ENCODE measurements at regions not wholly inside any gene's neighbourhood (a gene's known extent, or its start where the extent isn't known, plus 50 kb on each side); places are given as distances from the start of the nearest gene placed in this dataset.
"Not testable (repeated sequence)": the region's sequence is repeated elsewhere in the genome, so short reads cannot be mapped to it uniquely, and the experiment has no call there.

GRCh38 chr6:44036699-44037101, 90.6 kb downstream of the MRPL14 start:
- DNase-seq (ENCODE audit: low spot score): no peak

DNA sequence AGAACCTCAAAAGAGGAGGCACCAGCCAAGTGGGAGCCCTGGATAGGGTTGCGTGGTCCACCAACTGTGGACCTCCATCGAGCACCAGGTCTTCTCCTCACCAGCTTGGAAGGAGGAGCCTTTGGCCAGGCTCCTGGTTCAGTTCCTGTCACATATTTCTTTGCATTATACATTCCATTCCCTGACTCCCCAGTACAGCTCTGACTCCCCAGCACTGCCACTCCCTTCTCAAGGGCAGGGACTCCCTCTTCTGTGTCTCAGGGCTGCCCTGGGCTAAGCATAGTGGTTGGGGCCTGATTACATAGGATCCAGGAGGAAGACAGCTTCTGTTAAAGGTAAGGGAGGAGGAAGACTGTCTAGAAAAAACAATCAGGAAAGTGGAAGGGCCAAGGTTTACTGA, 91.1 kb downstream of the MRPL14 start:
- no peak for DNase-seq (ENCODE audit: low spot score)

GRCh38 chr6:44035621-44036020, 91.6 kb downstream of the MRPL14 start:
- no peak for DNase-seq (ENCODE audit: low spot score)

DNA sequence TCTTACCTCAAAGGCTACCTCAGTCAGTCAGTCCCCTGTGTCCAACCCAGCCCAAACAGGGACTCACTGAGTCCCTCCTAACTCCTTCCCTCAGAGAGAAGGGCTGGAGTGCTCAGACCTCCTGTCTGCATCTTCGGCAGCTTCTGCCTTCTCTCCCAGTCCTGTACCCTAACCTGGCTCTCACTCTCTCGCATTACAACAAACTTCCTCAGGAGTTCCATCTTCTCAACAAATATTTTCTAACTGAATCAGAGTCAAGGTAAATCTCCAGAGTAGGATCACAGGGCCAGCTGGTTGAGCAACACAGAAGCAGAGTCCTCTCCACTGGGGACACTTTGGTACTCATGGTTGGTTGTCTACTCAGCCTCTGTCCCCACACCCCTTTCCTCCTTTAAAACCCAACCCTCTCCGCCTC, 92.3 kb downstream of the MRPL14 start:
- DNase-seq (ENCODE audit: low spot score): no peak

- no peak for DNase-seq (ENCODE audit: low spot score)
These were observed 92.8 kb downstream of the MRPL14 start for GRCh38 chr6:44034391-44034861.

DNA sequence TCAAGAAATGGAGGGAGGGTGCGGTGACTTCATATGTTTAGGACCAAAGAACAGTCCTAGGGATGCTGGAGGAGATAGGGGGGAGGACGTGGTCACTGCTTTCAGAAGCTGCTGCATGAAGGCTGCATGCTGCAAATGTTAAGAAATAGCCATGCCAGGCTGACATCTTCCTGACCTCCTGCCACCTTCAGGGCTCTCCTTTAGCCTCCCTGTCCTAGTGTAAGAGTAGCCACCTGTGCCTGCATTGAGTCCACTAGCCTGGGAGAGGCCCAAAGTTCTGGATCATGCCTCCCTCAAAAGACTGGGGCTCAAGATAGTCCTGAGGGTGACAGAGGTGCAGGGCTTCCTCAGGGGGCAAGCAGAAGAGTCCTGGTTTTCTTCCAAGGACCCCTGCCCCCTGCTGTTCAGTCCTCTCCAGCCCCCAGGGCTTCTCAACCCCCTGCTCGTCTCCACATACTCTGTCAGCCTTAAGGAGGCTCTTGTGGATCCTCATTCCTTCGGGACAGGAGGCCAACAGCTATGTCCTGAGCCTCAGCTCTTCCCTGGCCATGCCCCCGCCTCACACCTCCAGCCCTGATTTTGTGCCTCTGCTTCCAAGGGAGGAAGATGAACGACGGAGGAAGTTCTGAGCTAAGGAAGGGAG, 96.3 kb downstream of the MRPL14 start:
- DNase-seq (ENCODE audit: low spot score): no peak

DNA sequence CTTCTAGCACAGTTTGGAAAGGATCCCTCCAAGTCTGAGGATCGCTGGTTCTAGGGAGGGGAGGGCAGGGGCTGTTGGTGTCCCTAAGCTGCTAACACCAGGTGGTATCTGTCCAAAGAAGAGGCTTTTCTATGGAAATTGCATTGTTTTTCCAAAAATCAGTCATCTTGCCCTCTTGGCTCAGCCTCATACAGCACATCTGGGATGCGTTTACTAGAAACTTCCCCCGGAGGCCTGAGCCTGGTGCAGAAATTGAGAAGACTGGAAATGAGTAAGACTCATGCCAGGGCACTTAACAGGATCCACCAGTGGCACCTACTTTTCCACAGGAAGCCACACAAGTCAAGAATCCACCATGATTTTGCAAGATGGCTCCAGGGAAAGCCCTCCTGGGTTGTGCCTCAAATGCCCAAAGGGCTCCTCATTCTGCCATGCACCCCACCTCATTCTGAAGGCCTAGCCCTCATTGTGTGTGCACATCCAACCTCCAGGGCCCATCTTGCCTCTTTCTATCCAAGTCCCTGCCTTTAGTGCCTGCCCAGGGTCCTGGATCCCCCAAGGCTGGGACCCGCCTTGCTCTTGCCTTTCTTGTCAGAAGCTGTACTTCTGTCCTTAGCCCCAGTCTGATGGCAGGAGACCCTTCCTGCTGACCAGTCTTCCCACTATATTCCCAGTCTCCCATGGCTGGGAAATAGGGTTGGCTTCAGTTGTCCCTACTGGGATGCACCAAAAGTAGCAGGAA, 97.6 kb downstream of the MRPL14 start:
- DNase-seq (ENCODE audit: low spot score): no peak

- DNase-seq (ENCODE audit: low spot score): no peak
These were observed 98.4 kb downstream of the MRPL14 start for GRCh38 chr6:44028789-44029310.

DNA sequence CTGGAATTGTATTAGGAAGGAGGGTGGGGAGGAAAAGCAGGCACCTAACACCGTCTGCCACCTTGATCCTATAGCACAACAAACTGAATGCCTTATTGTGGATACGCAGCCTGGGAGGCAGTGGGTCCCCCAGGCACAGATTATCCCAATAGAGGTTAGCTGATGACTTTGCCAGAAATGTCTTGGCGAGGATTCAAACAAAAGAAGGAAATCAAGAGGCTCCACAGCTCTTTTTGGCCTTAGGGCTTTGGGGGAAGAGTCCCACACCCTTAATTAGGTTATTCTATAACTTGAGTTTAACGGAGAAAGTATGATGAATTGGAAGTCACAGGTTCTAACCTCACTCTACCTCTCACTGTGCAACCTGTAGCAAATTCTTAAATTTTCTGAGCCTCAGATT, 102.0 kb downstream of the MRPL14 start:
- no peak for DNase-seq (ENCODE audit: low spot score)

DNA sequence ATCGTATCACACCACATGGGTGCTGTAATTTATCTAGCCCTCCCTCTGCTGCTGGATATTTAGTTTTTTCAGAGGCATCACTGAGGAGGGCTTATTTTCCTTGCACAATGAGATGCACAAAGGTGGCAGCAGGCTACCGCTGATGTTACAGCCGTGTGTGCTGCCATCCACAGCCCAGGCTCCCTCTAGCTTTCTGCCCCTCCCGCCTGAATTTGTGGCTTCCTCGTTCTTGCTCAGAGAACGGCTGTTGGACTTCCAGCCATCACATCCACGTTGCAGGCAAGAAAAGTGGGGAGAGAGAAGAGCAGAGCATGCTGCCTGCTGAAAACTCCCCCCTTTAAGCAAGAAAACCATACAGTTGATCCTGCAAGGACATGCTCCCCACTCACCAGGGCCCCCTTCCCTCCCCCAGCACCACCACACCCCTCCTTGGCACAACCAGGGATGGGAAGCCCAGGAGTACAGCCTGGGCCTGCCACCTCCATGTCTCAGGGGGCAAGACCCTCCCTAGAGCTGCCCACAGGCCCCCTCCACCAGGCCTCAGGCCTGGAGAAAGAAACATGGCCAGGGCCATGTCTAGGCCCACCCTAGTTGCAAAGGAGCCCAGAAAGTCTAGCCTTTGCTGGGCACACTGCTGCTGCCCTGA, 102.6 kb downstream of the MRPL14 start:
- DNase-seq (ENCODE audit: low spot score): no peak

GRCh38 chr6:44023586-44024454, 103.4 kb downstream of the MRPL14 start:
- no peak for DNase-seq (ENCODE audit: low spot score)

DNA sequence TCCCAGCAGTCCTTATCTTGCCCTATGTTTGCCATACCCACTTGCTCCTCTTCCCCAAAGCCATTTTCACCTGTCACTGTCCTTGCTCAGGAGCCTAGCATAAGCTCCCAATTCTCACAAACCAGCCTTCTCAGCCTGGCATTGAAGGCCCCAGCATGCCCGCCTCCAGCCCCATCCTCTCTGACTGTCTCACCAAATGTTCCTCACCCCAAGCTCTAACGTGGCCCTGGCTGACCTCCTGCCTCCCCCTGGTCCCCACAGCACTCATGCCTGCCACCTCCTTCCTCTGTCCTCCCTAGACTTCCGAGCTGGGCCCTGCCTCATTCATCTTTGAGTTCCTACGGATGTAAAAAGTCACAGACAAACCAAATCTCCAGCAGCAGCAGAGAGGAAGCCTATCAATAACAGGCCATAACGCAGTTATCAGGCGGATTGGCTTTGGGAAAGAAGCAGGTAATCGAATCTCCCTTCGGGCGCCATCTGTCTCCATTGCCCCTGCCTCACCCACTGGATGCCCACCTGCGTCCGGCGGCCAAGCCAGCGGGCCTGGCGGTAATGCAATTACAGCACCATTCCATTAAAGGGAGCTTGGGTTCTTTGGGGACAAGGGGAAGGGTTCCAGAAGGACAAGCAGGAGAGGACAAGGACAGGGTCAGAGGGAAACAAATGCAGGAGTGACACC, 104.4 kb downstream of the MRPL14 start:
- no peak for DNase-seq (ENCODE audit: low spot score)

- DNase-seq (ENCODE audit: low spot score): no peak
These were observed 105.0 kb downstream of the MRPL14 start for GRCh38 chr6:44022296-44022661.

- no peak for DNase-seq (ENCODE audit: low spot score)
These were observed 105.5 kb downstream of the MRPL14 start for GRCh38 chr6:44021589-44022295.

DNA sequence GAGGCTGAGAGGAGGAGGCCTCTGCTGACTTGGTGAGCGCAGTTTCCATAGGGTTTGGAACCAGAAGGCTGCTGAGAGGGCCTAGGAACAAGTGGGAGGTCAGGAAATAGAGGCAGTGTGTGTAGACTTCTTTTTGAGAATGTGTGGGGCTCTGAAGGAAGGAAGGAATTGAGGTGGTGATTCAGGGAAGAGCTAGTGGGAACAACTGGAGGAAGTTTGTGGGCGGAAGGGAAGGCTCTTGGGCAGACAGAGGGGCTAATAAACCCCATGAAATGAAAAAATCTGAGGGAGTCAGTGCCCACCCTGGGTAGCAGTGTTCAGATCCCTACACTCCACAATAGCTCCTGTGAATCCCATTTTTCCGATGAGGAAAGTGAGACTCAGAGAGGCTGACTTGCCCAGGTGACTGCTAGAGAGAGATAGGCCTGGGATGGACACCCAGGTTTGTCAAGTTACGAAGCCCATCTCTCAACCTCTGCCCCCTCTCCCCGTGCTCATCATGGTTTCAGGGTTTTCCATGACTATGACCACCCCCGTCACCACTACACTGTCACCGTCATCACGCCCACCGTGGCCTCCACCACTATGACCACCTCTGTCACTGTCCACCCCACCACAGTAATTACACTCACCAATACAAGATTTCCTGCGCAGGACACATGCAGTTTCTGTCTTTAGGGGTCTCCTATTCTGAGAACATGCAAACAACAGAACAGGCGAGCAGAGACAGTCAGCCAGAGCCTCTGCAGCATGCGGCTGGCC, 106.4 kb downstream of the MRPL14 start:
- no peak for DNase-seq (ENCODE audit: low spot score)

GRCh38 chr6:44020148-44020547, 107.1 kb downstream of the MRPL14 start:
- DNase-seq (ENCODE audit: low spot score): no peak

DNA sequence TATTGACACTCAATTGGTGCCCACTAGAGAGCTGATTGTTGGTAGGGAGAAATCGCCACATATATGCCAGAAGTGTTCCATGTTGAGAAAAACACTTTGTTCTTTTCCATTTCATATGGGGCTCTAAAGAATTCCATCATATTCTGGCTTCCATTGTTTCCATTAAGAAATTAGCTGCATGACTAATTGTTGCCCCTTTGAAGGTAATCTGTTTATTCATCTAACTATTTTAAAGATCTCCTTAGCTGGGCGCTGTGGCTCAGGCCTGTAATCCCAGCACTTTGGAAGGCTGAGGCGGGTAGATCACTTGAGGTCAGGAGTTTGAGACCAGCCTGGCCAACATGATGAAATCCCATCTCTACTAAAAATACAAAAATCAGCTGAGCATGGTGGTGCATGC, 109.9 kb downstream of the MRPL14 start:
- DNase-seq (ENCODE audit: low spot score): not testable (repeated sequence)

DNA sequence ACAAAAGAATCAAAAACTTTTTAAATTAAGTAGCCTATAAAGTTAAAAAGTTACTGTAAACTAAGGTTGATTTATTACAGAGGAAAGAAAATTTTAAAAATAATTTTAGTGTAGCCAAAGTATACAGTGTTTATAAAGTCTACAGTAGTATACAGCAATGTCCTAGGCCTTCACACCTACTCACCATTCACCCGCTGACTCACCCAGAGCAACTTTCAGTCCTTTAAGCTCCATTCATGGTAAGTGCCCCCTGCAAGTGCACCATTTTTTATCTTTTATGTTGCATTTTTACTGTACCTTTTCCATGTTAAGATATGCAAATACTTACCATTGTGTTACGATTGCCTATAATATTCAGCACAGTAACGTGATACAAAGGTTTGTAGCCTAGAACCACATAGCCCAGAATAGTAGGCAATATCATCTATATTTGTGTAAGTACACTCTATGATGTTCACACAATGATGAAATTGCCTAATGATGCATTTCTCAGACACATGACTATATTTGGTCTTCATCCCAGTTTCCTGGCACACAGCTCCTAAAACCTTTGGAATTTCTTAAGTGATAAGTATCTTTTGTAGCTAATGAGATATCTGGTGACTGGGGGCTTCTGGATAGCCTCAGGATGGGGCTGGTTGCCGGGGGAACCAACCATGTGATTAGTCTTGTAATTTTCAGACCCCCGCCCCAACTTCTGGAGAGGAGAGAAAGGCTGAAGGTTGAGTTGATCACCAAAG, 111.0 kb downstream of the MRPL14 start:
- DNase-seq (ENCODE audit: low spot score): no peak

DNA sequence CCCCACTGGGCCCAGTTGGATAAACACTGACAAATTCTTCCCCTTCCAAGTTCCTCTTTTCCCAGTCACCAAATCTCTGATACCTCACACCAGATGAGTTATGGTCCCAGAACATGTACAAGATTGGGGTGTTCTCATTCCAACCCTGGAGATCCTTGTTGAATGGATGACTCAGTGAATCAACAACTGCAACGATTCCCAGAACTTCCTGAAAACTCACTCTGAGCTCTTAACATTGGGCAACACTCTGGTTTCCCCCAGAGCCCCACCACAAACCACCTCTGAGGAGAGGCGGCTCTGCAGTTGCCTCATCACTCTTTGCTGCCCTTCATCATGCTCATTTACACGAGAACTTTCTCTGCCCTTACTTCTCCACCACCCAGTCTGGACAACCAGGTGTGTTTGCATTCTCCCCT, 115.2 kb downstream of the MRPL14 start:
- no peak for DNase-seq (ENCODE audit: low spot score)

All from hematopoietic multipotent progenitor cell treated with erythropoietin and hydrocortisone succinate and interleukin-3 and kit ligand, for 15 days (in vitro differentiated cells).